Tibial nerve (tissue), 4 donors: ENCODE measurements at regions not wholly inside any gene's neighbourhood (a gene's known extent, or its start where the extent isn't known, plus 50 kb on each side); places are given as distances from the start of the nearest gene placed in this dataset.

Experiments
- DNase-seq, 2 donors: peaks; one replicate each; pipeline ENCODE4 v3.0.0-alpha.2; 2019; ENCODE audit warnings: low spot score in 2 of 2
- H3K27ac ChIP-seq, 4 donors: fragments of 200-600 bp; sonication (generic) in 3 of 4; one replicate each; pipeline ENCODE4 v1.5.1; 2017 to 2019; ENCODE audit warnings: mild to moderate bottlenecking in 1 of 4
- H3K27me3 ChIP-seq, 2 donors: fragments of 200-600 bp; sonication (generic) in 1 of 2; one replicate each; pipeline versions ENCODE4 v1.5.1 to v1.6.0; 2017 to 2019
- H3K36me3 ChIP-seq, 3 donors: fragments of 200-600 bp; sonication (generic); one replicate each; pipeline ENCODE4 v1.5.1; 2018 to 2019
- H3K4me1 ChIP-seq, 4 donors: fragments of 200-600 bp; sonication (generic) in 3 of 4; one replicate each; pipeline ENCODE4 v1.5.1; 2017 to 2019
- H3K4me3 ChIP-seq, 4 donors: fragments of 200-600 bp; sonication (generic) in 3 of 4; one replicate each; pipeline ENCODE4 v1.5.1; 2017 to 2019; ENCODE audit warnings: mild to moderate bottlenecking in 1 of 4, moderate library complexity in 1 of 4
- H3K9me3 ChIP-seq, 4 donors: fragments of 200-600 bp; sonication (generic) in 3 of 4; one replicate each; pipeline ENCODE4 v1.5.1; 2017 to 2019
- CTCF ChIP-seq, 5 experiments: fragments of 200-600 bp in 3 of 5; fragments of 450-650 bp in 2 of 5; sonication (generic) in 3 of 5; IDR thresholded peaks; one replicate each; pipeline ENCODE4 v1.5.1; 2016 to 2019; ENCODE audit warnings: antibody characterized with exemption in 5 of 5, mild to moderate bottlenecking in 3 of 5, moderate library complexity in 2 of 5
- EP300 ChIP-seq, 2 donors: sonication (generic); formaldehyde crosslinking; IDR thresholded peaks; one replicate each; pipeline ENCODE4 v1.6.1; 2017; ENCODE audit warnings: antibody characterized with exemption in 2 of 2, mild to moderate bottlenecking in 1 of 2
- POLR2A ChIP-seq, 2 donors: fragments of 450-650 bp; IDR thresholded peaks; one replicate each; pipeline ENCODE4 v1.6.1; 2017; ENCODE audit warnings: antibody characterized with exemption in 2 of 2, mild to moderate bottlenecking in 2 of 2, moderate library complexity in 2 of 2
- WGBS, 2 donors: methylation state at CpG; one replicate each; pipeline ENCODE4 v1.1.5; 2018; 5-methylcytosine and 5-hydroxymethylcytosine counted together

GRCh38 chr2:2599441-2599840 is 268.4 kb upstream of the MYT1L start:
- no peak overlapping the region for H3K27ac ChIP-seq
- no peak for DNase-seq

GRCh38 chr2:2597712-2598111 is 266.6 kb upstream of the MYT1L start:
- 79 to 80% methylated on average over 2 of the region's 2 CpGs for WGBS, 2 donors
- Histone ChIP-seq H3K4me3 (no peak overlapping the region), H3K4me1 (no peaks in the 10 kb centered on the region), H3K9me3 (peaks cover 0 to 3% (median 1%) of the 10 kb centered on the region in 4 donors), H3K36me3 (no peaks in the 10 kb centered on the region), H3K27me3 (no peaks in the 10 kb centered on the region), H3K27ac (no peak overlapping the region)
- no peak for DNase-seq
- no peak for TF ChIP-seq POLR2A (IDR thresholded peaks at IDR 0.05)
- TF ChIP-seq CTCF (IDR thresholded peaks at IDR 0.05): no peak
- TF ChIP-seq EP300 (IDR thresholded peaks at IDR 0.05): no peak

More at GRCh38 chr2:2599441-2599840, 268.4 kb upstream of the MYT1L start:
- TF ChIP-seq EP300 (IDR thresholded peaks at IDR 0.05) (no peak), POLR2A (IDR thresholded peaks at IDR 0.05) (no peak), CTCF (IDR thresholded peaks at IDR 0.05) (no peak)
- Histone ChIP-seq H3K36me3 (no peaks in the 10 kb centered on the region), H3K27me3 (peaks cover 0 to 1% of the 10 kb centered on the region in 2 donors), H3K4me1 (no peaks in the 10 kb centered on the region), H3K9me3 (peaks cover 0 to 3% (median 1%) of the 10 kb centered on the region in 4 donors), H3K4me3 (no peak overlapping the region)
- WGBS, 2 donors: 86 to 89% methylated on average over 8 of the region's 8 CpGs

- 70 to 76% methylated on average over 5 to 6 of the region's 6 CpGs for WGBS, 2 donors
- no peaks in the 10 kb centered on the region for H3K4me1 ChIP-seq
- TF ChIP-seq POLR2A (IDR thresholded peaks at IDR 0.05) (no peak), CTCF (IDR thresholded peaks at IDR 0.05) (no peak), EP300 (IDR thresholded peaks at IDR 0.05) (no peak)
- DNase-seq: no peak
- H3K9me3 ChIP-seq: peaks cover 0 to 3% (median 1%) of the 10 kb centered on the region in 4 donors
- H3K27me3 ChIP-seq: no peaks in the 10 kb centered on the region
- H3K4me3 ChIP-seq: no peak overlapping the region
- H3K27ac ChIP-seq: no peak overlapping the region
- no peaks in the 10 kb centered on the region for H3K36me3 ChIP-seq
Measured at GRCh38 chr2:2591542-2591940, 260.5 kb upstream of the MYT1L start.

- WGBS, 2 donors: 79 to 86% methylated on average over 4 of the region's 4 CpGs
- DNase-seq: no peak
Measured at GRCh38 chr2:2590841-2591541, 259.9 kb upstream of the MYT1L start.

More at GRCh38 chr2:2590841-2591541, 259.9 kb upstream of the MYT1L start:
- no peak for TF ChIP-seq CTCF (IDR thresholded peaks at IDR 0.05)
- peaks cover 0 to 2% (median under 1%) of the 10 kb centered on the region in 4 donors for H3K9me3 ChIP-seq
- H3K4me1 ChIP-seq: no peaks in the 10 kb centered on the region
- no peak overlapping the region for H3K27ac ChIP-seq
- no peaks in the 10 kb centered on the region for H3K27me3 ChIP-seq
- H3K4me3 ChIP-seq: no peak overlapping the region
- H3K36me3 ChIP-seq: no peaks in the 10 kb centered on the region
